Thymus (tissue), 11 donors: ENCODE measurements at regions not wholly inside any gene's neighbourhood (a gene's known extent, or its start where the extent isn't known, plus 50 kb on each side); places are given as distances from the start of the nearest gene placed in this dataset.

Experiments used
- DNase-seq, 9 donors: peaks; one replicate each; pipeline ENCODE4 v3.0.0-alpha.2; 2013; ENCODE audit warnings: low spot score in 9 of 9, low read depth in 6 of 9, missing footprints in 1 of 9
- H3K27ac ChIP-seq, 2 donors: one replicate each; pipeline ENCODE4 v1.5.1; 2013; ENCODE audit warnings: control low read depth in 1 of 2, low read depth in 1 of 2, low read length in 1 of 2, mild to moderate bottlenecking in 1 of 2, moderate library complexity in 1 of 2
- H3K27me3 ChIP-seq, 2 donors: one replicate each; pipeline ENCODE4 v1.5.1; 2013; ENCODE audit warnings: low read length in 1 of 2; ENCODE audit not compliant: control insufficient read depth in 2 of 2, insufficient read depth in 1 of 2
- H3K36me3 ChIP-seq, 2 donors: one replicate each; pipeline ENCODE4 v1.5.1; 2013; ENCODE audit warnings: low read length in 1 of 2, mild to moderate bottlenecking in 1 of 2, moderate library complexity in 1 of 2; ENCODE audit not compliant: control insufficient read depth in 2 of 2, insufficient read depth in 2 of 2
- H3K4me1 ChIP-seq, 2 donors: one replicate each; pipeline ENCODE4 v1.5.1; 2013; ENCODE audit warnings: low read length in 2 of 2; ENCODE audit not compliant: control insufficient read depth in 2 of 2, insufficient read depth in 2 of 2
- H3K4me3 ChIP-seq, 2 donors: one replicate each; pipeline ENCODE4 v1.5.1; 2013; ENCODE audit warnings: low read length in 2 of 2, control low read depth in 1 of 2, mild to moderate bottlenecking in 1 of 2
- H3K9me3 ChIP-seq, 2 donors: one replicate each; pipeline ENCODE4 v1.5.1; 2013; ENCODE audit warnings: low read length in 1 of 2, mild to moderate bottlenecking in 1 of 2; ENCODE audit not compliant: control insufficient read depth in 2 of 2, insufficient read depth in 1 of 2
- WGBS: extraction: QIAGEN DNeasy Blood & Tissue Kit; methylation state at CpG from one replicate; pipeline ENCODE4 v1.1.7; 2013; 5-methylcytosine and 5-hydroxymethylcytosine counted together
- donor health status: healthy.

- DNase-seq = no peak
- H3K36me3 ChIP-seq = no peaks in the 10 kb centered on the region
- H3K27me3 ChIP-seq = no peaks in the 10 kb centered on the region
- no peaks in the 10 kb centered on the region for H3K4me1 ChIP-seq
- H3K9me3 ChIP-seq = peaks cover 0 to 8% of the 10 kb centered on the region in 2 donors
- WGBS = 95% methylated on average over 9 of the region's 9 CpGs
- no peak overlapping the region for H3K27ac ChIP-seq
- no peak overlapping the region for H3K4me3 ChIP-seq
Observed at GRCh38 chr19:13581576-13581975, 75.3 kb upstream of the CACNA1A start.

GRCh38 chr19:13579388-13580060 lies 73.2 kb upstream of the CACNA1A start:
- DNase-seq = no peak

GRCh38 chr19:13576726-13577125 lies 70.4 kb upstream of the CACNA1A start:
- H3K36me3 ChIP-seq = no peaks in the 10 kb centered on the region
- H3K4me3 ChIP-seq = no peak overlapping the region
- no peaks in the 10 kb centered on the region for H3K27me3 ChIP-seq
- WGBS = 91% methylated on average over 2 of the region's 2 CpGs
- peaks cover 0 to 8% of the 10 kb centered on the region in 2 donors for H3K9me3 ChIP-seq
- no peak for DNase-seq
- no peaks in the 10 kb centered on the region for H3K4me1 ChIP-seq
- no peak overlapping the region for H3K27ac ChIP-seq

More at GRCh38 chr19:13579388-13580060, 73.2 kb upstream of the CACNA1A start:
- no peaks in the 10 kb centered on the region for H3K4me1 ChIP-seq
- 77% methylated on average over 7 of the region's 7 CpGs for WGBS
- H3K4me3 ChIP-seq = no peak overlapping the region
- H3K9me3 ChIP-seq = peaks cover 0 to 8% of the 10 kb centered on the region in 2 donors
- H3K27ac ChIP-seq = no peak overlapping the region
- H3K27me3 ChIP-seq = no peaks in the 10 kb centered on the region
- H3K36me3 ChIP-seq = no peaks in the 10 kb centered on the region

- no peaks in the 10 kb centered on the region for H3K36me3 ChIP-seq
- H3K27me3 ChIP-seq = no peaks in the 10 kb centered on the region
- no peak for DNase-seq
- 60% methylated on average over 11 of the region's 11 CpGs for WGBS
- no peak overlapping the region for H3K4me3 ChIP-seq
- no peak overlapping the region for H3K27ac ChIP-seq
- no peaks in the 10 kb centered on the region for H3K4me1 ChIP-seq
- H3K9me3 ChIP-seq = peaks cover 0 to 3% of the 10 kb centered on the region in 2 donors
Observed at GRCh38 chr19:13574933-13575332, 68.7 kb upstream of the CACNA1A start.

- Histone ChIP-seq H3K9me3 (peaks cover 0 to 3% of the 10 kb centered on the region in 2 donors), H3K27ac (no peak overlapping the region), H3K4me3 (no peak overlapping the region), H3K27me3 (no peaks in the 10 kb centered on the region), H3K36me3 (no peaks in the 10 kb centered on the region), H3K4me1 (no peaks in the 10 kb centered on the region)
- WGBS = 61% methylated on average over 13 of the region's 13 CpGs
- no peak for DNase-seq
Observed at GRCh38 chr19:13573056-13573667, 66.9 kb upstream of the CACNA1A start.

- Histone ChIP-seq H3K9me3 (no peaks in the 10 kb centered on the region), H3K4me1 (no peaks in the 10 kb centered on the region), H3K27ac (no peak overlapping the region), H3K36me3 (no peaks in the 10 kb centered on the region), H3K4me3 (no peak overlapping the region), H3K27me3 (no peaks in the 10 kb centered on the region)
- 89% methylated on average over 4 of the region's 4 CpGs for WGBS
- DNase-seq = no peak
Observed at GRCh38 chr19:13561461-13561860, 55.2 kb upstream of the CACNA1A start.

GRCh38 chr19:13557756-13558398 lies 51.6 kb upstream of the CACNA1A start:
- Histone ChIP-seq H3K4me3 (no peak overlapping the region), H3K27me3 (peaks cover 0 to 2% of the 10 kb centered on the region in 2 donors), H3K36me3 (no peaks in the 10 kb centered on the region), H3K27ac (no peak overlapping the region), H3K4me1 (no peaks in the 10 kb centered on the region), H3K9me3 (no peaks in the 10 kb centered on the region)
- WGBS = 52% methylated on average over 7 of the region's 7 CpGs
- DNase-seq = peak in 3 of 9 donors; percentile 5 to 17 (median 5)

GRCh38 chr19:13556552-13556951 lies 50.3 kb upstream of the CACNA1A start:
- Histone ChIP-seq H3K36me3 (no peaks in the 10 kb centered on the region), H3K4me1 (no peaks in the 10 kb centered on the region), H3K27me3 (peaks cover 0 to 2% of the 10 kb centered on the region in 2 donors), H3K27ac (no peak overlapping the region), H3K4me3 (no peak overlapping the region), H3K9me3 (no peaks in the 10 kb centered on the region)
- no peak for DNase-seq
- WGBS = 88% methylated on average over 9 of the region's 9 CpGs
